ENCODE measurements at regions not wholly inside any gene's neighbourhood (a gene's known extent, or its start where the extent isn't known, plus 50 kb on each side); places are given as distances from the start of the nearest gene placed in this dataset.

DNA sequence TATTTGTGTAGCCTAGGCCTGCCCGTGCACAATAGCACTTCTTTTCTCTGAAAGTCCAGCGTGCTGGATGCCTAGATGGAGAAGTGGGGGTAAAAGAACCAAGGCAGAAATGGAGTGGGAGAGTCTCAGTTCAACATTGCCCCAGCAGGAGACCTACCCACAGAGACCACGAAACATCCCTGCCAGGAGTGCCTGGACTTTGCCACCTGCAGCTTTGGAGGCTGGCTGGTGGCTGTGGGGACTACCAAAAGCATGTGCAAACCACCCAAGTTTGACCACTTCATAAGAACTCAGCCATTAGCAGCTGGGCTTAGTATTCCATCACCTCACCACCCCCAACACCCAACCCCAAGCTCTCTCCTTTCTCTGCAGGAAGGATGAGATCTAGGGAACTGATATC, 416.9 kb upstream of the ID2 start:
- no peak overlapping the region for H3K4me3 ChIP-seq (ENCODE audit: low read depth, low read length)
- DNase-seq (ENCODE audit: low read depth): peak; percentile 92
- TF ChIP-seq MYC (IDR thresholded peaks at IDR 0.05; ENCODE audit: low read depth, low read length) (no peak), POLR2A (IDR thresholded peaks at IDR 0.05; ENCODE audit: extremely low read depth, insufficient read length) (no peak)
- TF ChIP-seq, protein P1, sequence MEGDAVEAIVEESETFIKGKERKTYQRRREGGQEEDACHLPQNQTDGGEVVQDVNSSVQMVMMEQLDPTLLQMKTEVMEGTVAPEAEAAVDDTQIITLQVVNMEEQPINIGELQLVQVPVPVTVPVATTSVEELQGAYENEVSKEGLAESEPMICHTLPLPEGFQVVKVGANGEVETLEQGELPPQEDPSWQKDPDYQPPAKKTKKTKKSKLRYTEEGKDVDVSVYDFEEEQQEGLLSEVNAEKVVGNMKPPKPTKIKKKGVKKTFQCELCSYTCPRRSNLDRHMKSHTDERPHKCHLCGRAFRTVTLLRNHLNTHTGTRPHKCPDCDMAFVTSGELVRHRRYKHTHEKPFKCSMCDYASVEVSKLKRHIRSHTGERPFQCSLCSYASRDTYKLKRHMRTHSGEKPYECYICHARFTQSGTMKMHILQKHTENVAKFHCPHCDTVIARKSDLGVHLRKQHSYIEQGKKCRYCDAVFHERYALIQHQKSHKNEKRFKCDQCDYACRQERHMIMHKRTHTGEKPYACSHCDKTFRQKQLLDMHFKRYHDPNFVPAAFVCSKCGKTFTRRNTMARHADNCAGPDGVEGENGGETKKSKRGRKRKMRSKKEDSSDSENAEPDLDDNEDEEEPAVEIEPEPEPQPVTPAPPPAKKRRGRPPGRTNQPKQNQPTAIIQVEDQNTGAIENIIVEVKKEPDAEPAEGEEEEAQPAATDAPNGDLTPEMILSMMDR (IDR thresholded peaks at IDR 0.05; ENCODE audit: low read depth, low read length): no peak
- TF ChIP-seq, protein P2, sequence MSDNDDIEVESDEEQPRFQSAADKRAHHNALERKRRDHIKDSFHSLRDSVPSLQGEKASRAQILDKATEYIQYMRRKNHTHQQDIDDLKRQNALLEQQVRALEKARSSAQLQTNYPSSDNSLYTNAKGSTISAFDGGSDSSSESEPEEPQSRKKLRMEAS (IDR thresholded peaks at IDR 0.05; ENCODE audit: low read depth, low read length): no peak

DNA sequence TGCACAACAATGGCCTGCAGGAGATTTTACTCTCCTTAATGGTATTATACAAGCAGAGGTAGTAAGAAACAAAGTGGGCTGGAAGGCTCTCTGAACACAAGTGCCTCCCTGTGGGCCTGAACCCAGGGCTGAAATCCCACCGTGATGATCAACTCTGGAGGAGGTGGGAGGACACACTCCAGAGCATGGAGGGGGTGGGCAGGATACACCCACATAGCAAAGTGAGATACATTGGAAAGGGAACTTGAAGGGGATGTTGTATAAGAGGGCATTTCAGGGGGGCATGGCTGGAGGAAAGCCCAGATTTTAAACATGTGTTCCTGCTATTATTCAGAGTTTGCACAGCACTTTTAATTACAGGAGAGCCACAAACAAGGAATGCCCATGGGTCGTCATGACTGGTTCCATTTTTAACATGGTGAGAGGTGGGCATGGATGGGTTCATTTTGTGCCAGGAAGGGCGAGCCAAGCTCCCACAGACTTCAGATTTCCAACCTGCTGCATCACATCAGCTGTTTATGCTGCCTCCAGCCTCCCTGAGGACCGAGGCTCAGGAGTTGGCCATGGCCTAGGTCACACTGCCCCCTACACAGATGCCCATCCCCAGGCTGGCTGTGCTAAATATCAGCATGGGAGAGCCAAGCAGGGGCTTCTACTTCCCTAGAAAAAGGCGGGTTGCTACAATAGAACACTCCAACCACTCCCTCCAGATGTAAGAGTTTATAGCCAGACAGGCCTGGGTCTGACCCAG, 416.2 kb upstream of the ID2 start:
- TF ChIP-seq, protein P1 (IDR thresholded peaks at IDR 0.05; ENCODE audit: low read depth, low read length): no peak
- TF ChIP-seq MYC (IDR thresholded peaks at IDR 0.05; ENCODE audit: low read depth, low read length): no peak
- TF ChIP-seq, protein P2 (IDR thresholded peaks at IDR 0.05; ENCODE audit: low read depth, low read length): no peak
- TF ChIP-seq POLR2A (IDR thresholded peaks at IDR 0.05; ENCODE audit: extremely low read depth, insufficient read length): no peak
- no peak overlapping the region for H3K4me3 ChIP-seq (ENCODE audit: low read depth, low read length)
- no peak for DNase-seq (ENCODE audit: low read depth)

DNA sequence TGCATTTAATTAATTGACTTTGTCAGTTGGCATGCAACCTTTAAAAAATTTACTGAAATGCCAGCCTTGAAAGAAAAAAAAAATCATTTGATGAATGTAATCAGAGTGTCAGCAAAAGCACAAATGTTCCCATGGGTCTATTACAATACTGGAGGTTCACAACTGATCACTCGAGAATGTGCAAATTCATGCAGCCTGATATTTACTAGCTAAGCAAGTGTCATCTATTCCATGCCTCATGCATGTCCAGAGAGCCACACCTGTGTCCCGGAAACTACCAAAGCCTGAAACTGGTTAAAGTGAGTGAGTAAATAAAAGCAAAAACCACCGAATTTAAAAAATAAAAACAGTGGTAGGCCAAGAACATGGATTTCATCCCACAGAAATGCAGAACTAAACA, 415.3 kb upstream of the ID2 start:
- no peak overlapping the region for H3K4me3 ChIP-seq (ENCODE audit: low read depth, low read length)
- TF ChIP-seq POLR2A (IDR thresholded peaks at IDR 0.05; ENCODE audit: extremely low read depth, insufficient read length) (no peak), MYC (IDR thresholded peaks at IDR 0.05; ENCODE audit: low read depth, low read length) (no peak)
- TF ChIP-seq, protein P2 (IDR thresholded peaks at IDR 0.05; ENCODE audit: low read depth, low read length): no peak
- DNase-seq (ENCODE audit: low read depth): no peak

DNA sequence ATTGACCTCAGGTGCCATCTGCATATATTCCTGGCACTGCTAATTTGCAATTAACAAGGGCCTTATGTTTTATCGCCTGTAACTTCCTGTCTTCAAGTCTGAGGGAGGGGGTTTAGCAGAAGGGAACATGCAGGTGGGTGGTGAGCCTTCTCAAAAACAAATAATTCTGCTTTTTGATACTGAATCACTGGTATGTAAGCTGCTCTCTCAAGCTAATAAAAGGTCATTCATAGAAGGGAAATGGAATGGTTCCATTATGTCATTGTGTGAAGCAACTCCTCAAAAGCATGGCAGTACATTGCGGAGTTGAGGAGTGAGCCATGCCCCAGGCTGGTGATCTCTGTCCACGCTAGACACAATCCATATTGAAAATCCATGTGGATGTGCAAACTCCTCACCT, 414.8 kb upstream of the ID2 start:
- TF ChIP-seq MYC (IDR thresholded peaks at IDR 0.05; ENCODE audit: low read depth, low read length) (no peak), POLR2A (IDR thresholded peaks at IDR 0.05; ENCODE audit: extremely low read depth, insufficient read length) (no peak)
- TF ChIP-seq, protein P1 (IDR thresholded peaks at IDR 0.05; ENCODE audit: low read depth, low read length): no peak
- no peak for DNase-seq (ENCODE audit: low read depth)
- H3K4me3 ChIP-seq (ENCODE audit: low read depth, low read length): no peak overlapping the region

DNA sequence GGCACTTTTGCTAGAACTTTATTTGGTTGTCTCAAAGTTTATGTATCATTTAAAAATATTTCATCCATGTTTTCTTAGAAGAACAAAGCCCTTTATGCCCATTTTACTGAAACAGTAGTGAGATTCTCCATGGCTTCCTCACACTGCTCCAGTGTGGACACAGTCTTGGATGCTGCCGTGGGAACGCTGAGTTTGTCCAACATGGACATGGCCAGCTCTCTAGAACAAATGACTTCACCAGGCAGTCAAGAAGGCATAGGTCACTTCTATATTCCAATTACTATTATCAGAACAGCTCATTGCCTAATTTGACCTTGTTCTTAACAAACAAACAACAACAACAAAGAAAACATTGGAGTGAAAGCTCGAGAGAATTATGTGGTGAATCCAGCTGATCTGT, 414.1 kb upstream of the ID2 start:
- no peak overlapping the region for H3K4me3 ChIP-seq (ENCODE audit: low read depth, low read length)
- no peak for TF ChIP-seq MYC (IDR thresholded peaks at IDR 0.05; ENCODE audit: low read depth, low read length)
- TF ChIP-seq, protein P1 (IDR thresholded peaks at IDR 0.05; ENCODE audit: low read depth, low read length): no peak
- TF ChIP-seq, protein P2 (IDR thresholded peaks at IDR 0.05; ENCODE audit: low read depth, low read length): no peak
- no peak for TF ChIP-seq POLR2A (IDR thresholded peaks at IDR 0.05; ENCODE audit: extremely low read depth, insufficient read length)
- DNase-seq (ENCODE audit: low read depth): no peak

DNA sequence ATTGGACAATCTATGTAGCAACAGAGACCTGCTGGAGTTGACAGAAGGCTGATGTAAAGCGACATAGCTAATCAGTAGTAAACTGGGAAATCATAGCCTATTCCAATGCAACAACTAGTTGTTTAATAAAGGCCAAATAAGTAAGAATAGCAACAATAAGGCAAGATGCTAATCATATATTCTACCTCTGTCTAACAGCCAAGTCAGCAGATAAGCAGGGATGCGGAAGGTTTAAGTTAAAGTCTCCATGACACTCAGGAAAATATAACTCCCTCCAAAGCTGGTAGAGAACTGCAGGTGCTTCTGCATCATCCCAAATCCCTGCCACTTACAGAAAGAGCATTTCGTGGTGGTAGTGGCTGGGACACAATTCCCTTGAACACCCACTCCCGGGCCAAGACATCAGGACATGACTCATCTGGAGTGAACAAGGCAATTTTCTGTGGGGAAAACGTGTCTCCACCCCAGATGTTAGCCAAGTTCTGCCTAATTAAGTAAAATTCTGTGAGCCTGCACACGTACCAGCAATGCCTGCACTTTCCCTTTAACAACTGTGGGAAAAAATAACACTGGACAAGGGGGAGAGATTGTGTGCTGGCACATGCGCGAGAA, 413.6 kb upstream of the ID2 start:
- no peak overlapping the region for H3K4me3 ChIP-seq (ENCODE audit: low read depth, low read length)
- TF ChIP-seq, protein P1 (IDR thresholded peaks at IDR 0.05; ENCODE audit: low read depth, low read length): no peak
- TF ChIP-seq POLR2A (IDR thresholded peaks at IDR 0.05; ENCODE audit: extremely low read depth, insufficient read length): no peak
- TF ChIP-seq MYC (IDR thresholded peaks at IDR 0.05; ENCODE audit: low read depth, low read length): no peak
- TF ChIP-seq, protein P2 (IDR thresholded peaks at IDR 0.05; ENCODE audit: low read depth, low read length): no peak
- no peak for DNase-seq (ENCODE audit: low read depth)

Data from NB4 (cell line).